DMS79 (cell line): ENCODE measurements at regions not wholly inside any gene's neighbourhood (a gene's known extent, or its start where the extent isn't known, plus 50 kb on each side); places are given as distances from the start of the nearest gene placed in this dataset.
"Not testable (repeated sequence)": the region's sequence is repeated elsewhere in the genome, so short reads cannot be mapped to it uniquely, and the experiment has no call there.

Experiments
- DNase-seq: peaks from one replicate; lab custom pipeline; 2025; lab: John Stamatoyannopoulos, UW

- DNase-seq = no peak
Observed at GRCh38 chr2:82954868-82955267, 1504.2 kb downstream of the SUCLG1 start.

GRCh38 chr2:82939211-82939610 lies 1519.9 kb downstream of the SUCLG1 start:
- DNase-seq = no peak

GRCh38 chr2:82938321-82938845 lies 1520.7 kb downstream of the SUCLG1 start:
- DNase-seq = not testable (repeated sequence)

DNA sequence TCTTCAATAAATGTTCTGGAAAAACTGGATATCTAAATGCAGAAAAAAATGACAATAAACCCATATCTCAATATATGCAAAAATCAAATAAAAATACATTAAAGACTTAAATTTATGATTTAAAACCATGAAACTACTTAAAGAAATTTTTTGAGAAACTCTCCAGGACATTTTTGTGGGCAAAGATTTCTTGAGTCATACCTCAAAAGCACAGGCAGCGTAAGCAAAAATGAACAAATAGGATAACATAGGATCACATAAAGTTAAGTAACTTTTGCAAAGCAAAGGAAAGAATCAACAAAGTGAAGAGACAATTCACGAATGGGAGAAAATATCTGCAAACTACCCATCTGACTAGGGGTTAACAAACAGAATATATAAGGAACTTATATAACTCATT lies 1545.5 kb downstream of the SUCLG1 start:
- no peak for DNase-seq

DNA sequence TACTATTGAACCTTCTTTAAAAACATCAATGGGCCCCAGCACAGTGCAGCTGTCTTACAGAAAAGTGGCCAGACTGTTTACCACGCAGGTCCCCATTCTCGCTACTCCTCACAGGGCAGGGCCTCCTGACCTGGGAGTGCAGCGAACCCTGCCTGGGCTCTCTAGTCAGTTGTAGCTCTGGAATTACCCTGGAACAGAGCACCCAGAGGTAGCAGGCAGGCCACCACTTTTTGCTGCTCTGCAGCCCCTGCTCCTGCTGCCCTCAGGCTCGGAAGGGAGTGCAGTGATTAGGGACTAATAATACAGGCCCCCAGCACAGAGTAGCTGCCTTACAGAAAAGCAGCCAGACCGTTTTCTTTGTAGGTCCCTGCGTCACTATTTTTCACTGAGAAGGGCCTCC lies 1563.0 kb downstream of the SUCLG1 start:
- no peak for DNase-seq

DNA sequence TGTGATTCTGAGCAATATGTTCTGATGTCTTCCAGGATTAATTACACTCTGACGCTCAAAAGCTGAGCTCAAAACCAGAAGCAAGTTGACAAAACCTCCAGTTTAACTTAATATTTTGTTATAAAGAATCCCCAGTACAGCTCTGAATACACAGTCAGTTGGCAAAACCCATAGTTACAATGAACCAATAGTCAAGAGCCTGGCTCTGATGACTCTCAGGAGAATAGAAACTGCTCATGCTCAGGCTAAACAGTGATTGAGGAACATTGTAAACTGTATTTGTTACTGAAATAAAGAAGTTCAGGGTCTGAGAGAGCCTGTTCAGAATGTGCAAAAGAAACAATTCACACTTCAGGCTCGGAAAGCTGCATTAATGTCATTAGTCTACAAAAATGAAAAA lies 1565.9 kb downstream of the SUCLG1 start:
- DNase-seq = no peak

GRCh38 chr2:82879803-82880202 lies 1579.3 kb downstream of the SUCLG1 start:
- DNase-seq = no peak

DNA sequence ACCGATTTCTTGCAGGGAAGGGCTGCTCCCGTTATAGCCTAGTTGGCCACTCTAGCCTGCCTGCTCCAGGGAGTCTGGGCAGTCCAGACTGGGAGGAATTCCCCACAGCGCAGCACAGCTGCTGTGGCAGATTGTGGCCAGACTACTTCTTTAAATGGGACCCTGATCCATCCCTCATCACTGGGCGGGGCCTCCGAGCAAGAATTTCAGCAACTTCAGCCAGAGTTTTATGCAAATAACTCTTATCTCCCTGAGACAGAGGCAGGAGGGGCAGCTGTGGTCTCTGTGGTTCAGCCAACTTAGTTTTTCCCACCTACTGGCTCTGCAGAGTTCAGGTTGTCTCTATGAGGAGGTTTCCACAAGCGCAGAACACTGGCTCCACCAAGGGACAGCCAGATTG lies 1583.2 kb downstream of the SUCLG1 start:
- no peak for DNase-seq

GRCh38 chr2:82857967-82858366 lies 1601.1 kb downstream of the SUCLG1 start:
- no peak for DNase-seq

DNA sequence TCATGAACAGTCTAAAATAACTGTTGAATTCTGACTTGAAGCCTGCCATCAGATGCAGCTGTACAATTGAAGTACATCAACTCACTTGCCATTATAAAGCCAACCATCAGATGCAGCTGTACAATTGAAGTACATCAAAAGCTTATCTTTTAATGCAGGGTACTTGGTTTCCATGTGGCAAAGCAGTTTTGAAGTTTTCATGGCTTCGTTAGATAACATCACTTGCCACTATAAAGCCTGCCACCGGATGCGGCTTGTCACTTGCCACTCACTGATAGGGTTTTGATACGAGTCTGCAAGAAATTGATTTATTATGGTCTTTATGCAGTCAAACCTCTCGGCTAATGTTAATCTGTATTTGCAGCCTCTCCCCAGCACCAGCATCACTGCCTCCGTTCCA lies 1605.8 kb downstream of the SUCLG1 start:
- DNase-seq = no peak

DNA sequence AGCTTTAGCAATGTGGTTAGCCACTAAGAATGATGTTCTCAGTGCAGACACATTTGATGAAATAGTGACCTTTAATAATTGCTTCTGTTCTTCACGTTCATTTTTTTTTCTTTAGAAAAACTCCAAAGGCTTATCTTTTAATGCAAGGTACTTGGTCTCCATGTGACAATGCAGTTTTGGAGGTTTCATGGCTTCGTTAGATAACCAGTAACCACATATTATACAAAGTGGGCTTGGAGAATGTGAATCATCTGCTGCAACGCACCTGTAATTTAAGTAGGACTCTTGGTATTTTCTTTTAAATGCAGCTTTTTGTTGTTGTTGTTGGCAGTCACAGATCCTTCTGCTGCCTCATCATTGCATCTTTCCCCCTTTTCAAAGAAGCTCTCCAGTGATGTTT lies 1606.3 kb downstream of the SUCLG1 start:
- no peak for DNase-seq

GRCh38 chr2:82848285-82848684 lies 1610.8 kb downstream of the SUCLG1 start:
- no peak for DNase-seq

GRCh38 chr2:82839036-82839435 lies 1620.0 kb downstream of the SUCLG1 start:
- DNase-seq = no peak

DNA sequence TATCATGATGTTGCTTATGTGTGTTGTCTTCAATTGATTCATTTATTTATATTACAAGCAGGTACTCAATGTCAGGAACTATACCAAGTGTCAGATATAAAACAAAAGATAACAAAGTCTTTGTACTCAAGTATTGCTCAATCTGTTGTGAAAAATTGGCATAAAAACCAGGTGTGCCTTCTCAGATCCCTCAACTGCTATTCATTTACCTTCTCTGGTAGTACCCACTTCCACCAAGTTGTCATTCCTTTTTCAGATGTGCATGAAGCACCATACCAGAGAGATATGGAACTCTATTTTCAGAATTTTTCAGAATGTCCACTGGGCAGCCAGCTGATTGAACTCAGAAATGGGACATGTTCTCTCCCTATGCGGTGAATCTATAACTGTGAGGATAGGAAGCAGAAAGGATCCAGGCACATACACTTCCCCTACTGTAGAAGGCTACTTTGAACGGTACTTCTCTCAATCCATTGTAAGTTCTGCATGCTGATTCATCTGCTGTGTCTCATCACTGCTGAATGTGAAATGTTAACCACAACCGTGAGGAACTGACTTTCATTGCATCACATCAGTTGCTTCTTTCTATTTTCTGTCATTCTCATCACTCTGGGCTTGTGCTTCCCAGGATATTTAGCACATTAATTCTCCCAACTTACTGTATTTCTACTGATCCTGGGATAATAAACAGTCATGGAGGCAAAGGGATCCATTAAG lies 1621.3 kb downstream of the SUCLG1 start:
- no peak for DNase-seq

GRCh38 chr2:82834893-82835292 lies 1624.2 kb downstream of the SUCLG1 start:
- DNase-seq = no peak

- no peak for DNase-seq
Observed at GRCh38 chr2:82827426-82827825, 1631.7 kb downstream of the SUCLG1 start.

DNA sequence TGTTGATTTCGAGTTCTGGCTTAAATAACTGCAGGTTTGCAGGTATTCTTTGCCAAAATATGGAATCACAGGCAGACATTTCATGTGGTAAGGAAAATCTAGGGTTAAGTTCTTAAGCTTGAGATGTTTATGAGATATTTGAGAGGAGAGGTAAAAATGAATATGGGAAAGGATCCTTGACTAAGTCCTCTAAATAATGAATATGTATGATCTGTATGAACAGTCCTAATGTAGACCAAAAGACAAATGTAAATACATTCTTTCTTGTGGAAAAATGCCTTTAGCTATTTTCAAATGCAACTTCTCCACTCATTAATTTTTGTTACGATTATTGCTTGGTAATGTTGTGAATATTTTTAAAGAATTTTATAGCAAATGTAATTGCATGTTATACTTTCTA lies 1632.6 kb downstream of the SUCLG1 start:
- no peak for DNase-seq

DNA sequence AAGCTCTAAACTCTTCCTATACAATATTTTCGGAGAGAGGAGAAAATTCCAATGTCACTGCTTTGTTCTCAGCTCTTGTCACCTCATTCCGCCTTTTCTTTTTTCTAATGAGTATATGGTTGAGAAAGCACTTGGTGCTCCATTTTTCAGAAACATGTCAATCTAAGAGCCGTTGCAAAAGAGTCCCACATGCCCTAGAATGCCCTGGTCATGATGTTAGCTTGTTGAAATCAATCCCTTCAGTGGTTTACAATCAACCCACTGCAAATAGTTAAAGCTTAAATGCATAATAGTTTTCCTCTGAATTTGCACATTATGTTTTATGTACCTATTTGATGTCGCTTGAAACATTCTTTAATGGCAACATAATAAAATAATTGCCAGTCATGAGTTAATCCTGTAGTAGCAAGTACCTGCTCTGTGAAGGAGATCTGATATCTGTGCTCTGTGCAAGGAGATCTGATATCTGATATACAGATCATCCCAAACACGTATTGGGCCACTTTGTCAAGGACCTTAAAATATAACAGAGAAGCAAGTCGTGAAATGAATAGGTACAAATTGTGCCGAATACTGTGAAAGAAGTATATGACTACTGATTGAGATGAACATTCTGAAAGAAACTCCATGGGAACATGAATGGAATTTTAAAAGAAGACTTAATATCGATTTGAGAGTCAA lies 1633.5 kb downstream of the SUCLG1 start:
- no peak for DNase-seq

GRCh38 chr2:82823892-82824291 lies 1635.2 kb downstream of the SUCLG1 start:
- DNase-seq = no peak

GRCh38 chr2:82819951-82820350 lies 1639.1 kb downstream of the SUCLG1 start:
- DNase-seq = no peak

- DNase-seq = no peak
Observed at GRCh38 chr2:82814146-82814545, 1644.9 kb downstream of the SUCLG1 start.

DNA sequence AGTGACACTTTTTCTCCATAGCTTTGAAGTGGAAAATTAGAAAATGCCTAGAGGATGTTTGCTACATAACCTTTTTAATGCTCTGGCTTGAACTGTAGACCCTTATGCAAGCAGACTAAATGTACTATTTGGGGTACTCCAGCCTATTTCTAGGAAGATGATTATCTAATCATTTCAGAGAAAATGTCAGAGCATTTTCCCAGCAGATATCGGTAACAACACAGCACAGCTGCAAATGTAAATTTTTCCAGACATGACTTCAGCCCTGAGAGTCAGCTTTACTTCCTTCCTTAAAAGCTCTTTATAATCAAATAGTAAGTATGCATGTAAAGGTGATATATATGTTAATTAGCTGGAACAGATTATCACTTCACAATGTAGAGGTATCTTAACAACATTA lies 1647.1 kb downstream of the SUCLG1 start:
- no peak for DNase-seq

DNA sequence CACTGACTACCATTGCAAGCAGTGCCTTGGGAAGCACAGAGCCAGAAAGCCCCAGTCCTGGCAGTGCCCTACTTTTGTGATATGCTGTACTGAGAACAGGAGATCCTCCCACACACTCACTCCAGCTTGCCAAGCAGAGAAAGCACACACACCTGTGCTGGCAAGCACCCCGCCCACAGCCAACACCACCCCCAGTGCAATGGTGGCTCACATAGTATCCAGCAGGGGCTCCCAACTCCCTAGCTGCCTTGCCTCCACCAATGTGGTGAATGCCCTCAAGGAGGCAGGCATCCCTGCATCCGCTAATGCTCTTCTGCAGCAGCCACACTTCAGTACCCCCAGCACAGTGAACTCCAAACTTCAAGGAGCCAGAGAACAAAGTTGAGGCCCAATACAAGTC lies 1655.8 kb downstream of the SUCLG1 start:
- no peak for DNase-seq

DNA sequence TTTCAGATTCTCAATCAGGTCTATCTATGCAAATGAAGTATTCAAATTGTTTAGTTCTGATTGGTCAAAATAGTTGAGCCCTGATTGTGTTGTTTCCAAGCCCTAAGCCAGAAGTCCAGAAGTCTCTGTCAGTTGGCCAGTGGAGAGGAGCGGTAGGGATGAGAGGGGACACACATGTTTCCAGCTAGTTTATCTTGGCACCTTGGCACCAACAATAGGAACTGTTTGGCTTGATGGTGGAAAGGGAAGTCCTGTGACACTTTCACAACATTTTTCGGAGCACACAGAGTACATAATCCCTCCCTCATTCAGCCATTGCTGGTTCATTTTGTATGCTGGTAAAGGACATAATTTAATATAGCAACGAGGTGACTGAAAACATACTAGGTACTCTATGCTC lies 1661.6 kb downstream of the SUCLG1 start:
- DNase-seq = no peak
